ENCODE measurements at regions not wholly inside any gene's neighbourhood (a gene's known extent, or its start where the extent isn't known, plus 50 kb on each side); places are given as distances from the start of the nearest gene placed in this dataset.

DNA sequence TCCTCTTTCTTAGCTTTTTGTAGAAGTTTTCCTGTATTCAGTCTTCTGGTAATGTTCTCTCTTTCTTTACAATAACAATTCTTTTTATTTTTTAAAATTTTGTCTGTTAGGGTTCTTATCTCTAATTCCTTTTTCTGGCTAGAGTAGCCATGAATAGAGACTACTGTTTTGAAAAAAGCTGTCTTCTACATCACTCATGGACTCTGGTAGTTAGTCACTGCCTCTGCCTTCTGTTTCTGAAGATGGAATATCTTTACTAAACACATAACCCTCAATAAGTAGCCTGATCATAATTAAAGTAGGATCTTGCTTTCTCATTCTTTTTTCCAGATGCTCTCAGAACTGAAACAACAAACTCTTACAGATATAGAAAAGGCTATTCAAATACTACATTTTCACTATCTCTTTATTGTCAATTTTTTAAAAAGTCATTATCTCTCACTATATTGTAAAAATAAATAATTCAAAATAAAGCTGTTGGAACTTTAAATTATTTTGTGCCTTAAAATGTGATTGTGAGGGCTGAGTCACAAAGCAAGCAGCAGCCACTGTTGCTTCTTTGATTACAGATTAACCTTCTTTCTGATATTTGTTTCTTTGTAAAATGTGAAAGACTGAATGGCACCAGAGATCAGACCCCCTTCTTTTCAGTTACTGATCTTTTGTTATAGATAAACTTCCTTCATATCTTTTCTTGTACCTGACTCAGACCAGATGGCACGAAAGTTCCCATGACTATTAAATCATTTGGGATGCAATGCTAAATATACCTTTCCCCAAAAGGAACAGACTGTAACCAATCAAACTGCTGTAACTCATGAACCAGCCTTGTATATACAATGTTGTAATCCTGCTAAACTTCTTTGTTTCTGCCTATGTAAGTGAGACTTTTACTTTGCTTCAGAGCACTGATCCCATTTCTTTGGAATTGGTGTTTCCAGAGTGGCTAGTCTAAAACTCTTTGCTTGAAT, 1159.5 kb downstream of the IGSF11 start:
- no peak overlapping the region for H4K8ac ChIP-seq (ENCODE audit: low read length)

DNA sequence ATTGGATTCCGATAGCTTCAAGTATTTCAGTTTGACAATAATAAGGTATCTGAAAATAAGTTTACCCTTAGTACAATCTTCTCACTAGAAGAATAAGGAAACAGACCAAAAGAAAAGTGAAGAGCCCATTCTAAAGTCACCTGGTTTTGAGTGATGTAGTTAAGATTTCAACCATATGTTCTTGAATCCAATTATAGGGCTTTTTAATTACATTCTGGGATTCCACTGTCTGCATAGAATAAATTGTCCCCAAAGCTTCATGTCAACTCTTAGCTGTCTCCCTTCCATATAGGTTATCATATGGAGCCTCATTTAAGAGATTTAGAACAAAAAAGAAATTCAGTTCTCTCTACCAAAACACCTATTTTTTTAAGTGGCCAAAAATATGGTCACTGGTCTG, 1158.8 kb downstream of the IGSF11 start:
- no peak overlapping the region for H4K8ac ChIP-seq (ENCODE audit: low read length)
- H3K4me1 ChIP-seq (ENCODE audit: control insufficient read depth, insufficient read depth, low read depth, low read length): peaks cover 2% of the 10 kb centered on the region
- H3K4ac ChIP-seq (ENCODE audit: low read depth in 1 of 2, low read length in 2 of 2): no peak overlapping the region
- H3K36me3 ChIP-seq (ENCODE audit: control insufficient read depth in 1 of 2, insufficient read depth in 2 of 2, low read depth in 1 of 2, low read length in 2 of 2): no peaks in the 10 kb centered on the region
- no peak overlapping the region for H4K91ac ChIP-seq (ENCODE audit: low read length)
- no peak overlapping the region for H2AK5ac ChIP-seq (ENCODE audit: low read length, severe bottlenecking)
- peak overlapping the region; percentile 72 for H3K27ac ChIP-seq (ENCODE audit: low read length, poor library complexity, severe bottlenecking)
- WGBS: no CpG with 5 or more reads among the region's 1 CpG
- H3K18ac ChIP-seq (ENCODE audit: low read depth in 1 of 2, low read length in 2 of 2): no peak overlapping the region
- no peak overlapping the region for H2BK5ac ChIP-seq (ENCODE audit: low read depth, low read length, poor library complexity, severe bottlenecking)
- H2BK120ac ChIP-seq (ENCODE audit: low read depth, low read length): no peak overlapping the region
- H3K9me3 ChIP-seq (ENCODE audit: control insufficient read depth, low read length): no peaks in the 10 kb centered on the region
- H3K79me1 ChIP-seq (replicated peaks; ENCODE audit: low read length, poor library complexity, severe bottlenecking): no peaks in the 10 kb centered on the region
- H3K4me3 ChIP-seq (ENCODE audit: insufficient read depth in 1 of 2, low read depth in 1 of 2, low read length in 2 of 2): no peak overlapping the region
- no peak overlapping the region for H3K4me2 ChIP-seq (ENCODE audit: low read length, poor library complexity, severe bottlenecking)
- H2BK15ac ChIP-seq (ENCODE audit: low read depth, poor library complexity, severe bottlenecking): no peak overlapping the region
- no peak overlapping the region for H3K23ac ChIP-seq (ENCODE audit: low read length in 2 of 2)
- H3K9ac ChIP-seq (ENCODE audit: low read length): no peak overlapping the region
- H2AFZ ChIP-seq (ENCODE audit: low read depth, low read length): no peak overlapping the region
- DNase-seq: no peak
- H3K14ac ChIP-seq (ENCODE audit: low read length in 2 of 2): no peak overlapping the region
- no peak overlapping the region for H2BK12ac ChIP-seq (ENCODE audit: low read length in 2 of 2)
- peaks cover 0 to 3% of the 10 kb centered on the region in 2 experiments for H3K27me3 ChIP-seq (ENCODE audit: control insufficient read depth in 1 of 2, insufficient read depth in 1 of 2, low read length in 2 of 2)

More for the DNA sequence above, 1159.5 kb downstream of the IGSF11 start:
- H2AFZ ChIP-seq (ENCODE audit: low read depth, low read length): no peak overlapping the region
- H3K4me3 ChIP-seq (ENCODE audit: insufficient read depth in 1 of 2, low read depth in 1 of 2, low read length in 2 of 2): no peak overlapping the region
- H2BK120ac ChIP-seq (ENCODE audit: low read depth, low read length): no peak overlapping the region
- H3K79me1 ChIP-seq (replicated peaks; ENCODE audit: low read length, poor library complexity, severe bottlenecking): no peaks in the 10 kb centered on the region
- no peak overlapping the region for H2AK5ac ChIP-seq (ENCODE audit: low read length, severe bottlenecking)
- no peak overlapping the region for H2BK12ac ChIP-seq (ENCODE audit: low read length in 2 of 2)
- no peak overlapping the region for H3K18ac ChIP-seq (ENCODE audit: low read depth in 1 of 2, low read length in 2 of 2)
- peaks cover 2% of the 10 kb centered on the region for H3K4me1 ChIP-seq (ENCODE audit: control insufficient read depth, insufficient read depth, low read depth, low read length)
- no peak overlapping the region for H3K4ac ChIP-seq (ENCODE audit: low read depth in 1 of 2, low read length in 2 of 2)
- H3K14ac ChIP-seq (ENCODE audit: low read length in 2 of 2): no peak overlapping the region
- H3K23ac ChIP-seq (ENCODE audit: low read length in 2 of 2): no peak overlapping the region
- DNase-seq: no peak
- peaks cover 0 to 3% of the 10 kb centered on the region in 2 experiments for H3K27me3 ChIP-seq (ENCODE audit: control insufficient read depth in 1 of 2, insufficient read depth in 1 of 2, low read length in 2 of 2)
- WGBS: 85% methylated on average over 1 of the region's 1 CpG
- H3K9me3 ChIP-seq (ENCODE audit: control insufficient read depth, low read length): no peaks in the 10 kb centered on the region
- no peaks in the 10 kb centered on the region for H3K36me3 ChIP-seq (ENCODE audit: control insufficient read depth in 1 of 2, insufficient read depth in 2 of 2, low read depth in 1 of 2, low read length in 2 of 2)
- H3K4me2 ChIP-seq (ENCODE audit: low read length, poor library complexity, severe bottlenecking): no peak overlapping the region
- peak overlapping the region; percentile 86 for H3K27ac ChIP-seq (ENCODE audit: low read length, poor library complexity, severe bottlenecking)
- no peak overlapping the region for H2BK5ac ChIP-seq (ENCODE audit: low read depth, low read length, poor library complexity, severe bottlenecking)
- no peak overlapping the region for H4K91ac ChIP-seq (ENCODE audit: low read length)
- H2BK15ac ChIP-seq (ENCODE audit: low read depth, poor library complexity, severe bottlenecking): no peak overlapping the region
- no peak overlapping the region for H3K9ac ChIP-seq (ENCODE audit: low read length)

DNA sequence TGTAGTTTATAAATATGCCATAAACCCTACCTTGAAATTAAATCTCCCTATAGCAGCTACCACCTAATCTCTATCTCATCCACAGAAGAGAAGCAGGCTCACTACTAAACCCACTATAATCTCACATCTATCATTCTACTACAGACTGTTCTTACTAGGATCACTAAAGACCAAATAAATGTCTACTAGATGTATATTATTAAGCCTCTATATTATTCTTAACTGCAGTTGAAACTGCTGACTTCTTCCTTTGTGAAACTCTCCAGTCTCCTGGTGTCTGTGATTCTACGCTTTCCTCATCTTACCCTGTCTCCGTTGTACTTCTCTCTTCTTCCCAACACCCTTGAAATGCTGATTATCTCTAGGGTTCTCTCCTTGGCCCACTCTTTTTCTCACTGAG, 1154.0 kb downstream of the IGSF11 start:
- Histone ChIP-seq H3K4ac (ENCODE audit: low read depth in 1 of 2, low read length in 2 of 2) (no peak overlapping the region), H3K79me1 (replicated peaks; ENCODE audit: low read length, poor library complexity, severe bottlenecking) (no peaks in the 10 kb centered on the region), H3K4me3 (ENCODE audit: insufficient read depth in 1 of 2, low read depth in 1 of 2, low read length in 2 of 2) (no peak overlapping the region), H2AFZ (ENCODE audit: low read depth, low read length) (no peak overlapping the region), H3K27me3 (ENCODE audit: control insufficient read depth in 1 of 2, insufficient read depth in 1 of 2, low read length in 2 of 2) (peaks cover 0 to 3% of the 10 kb centered on the region in 2 experiments), H3K36me3 (ENCODE audit: control insufficient read depth in 1 of 2, insufficient read depth in 2 of 2, low read depth in 1 of 2, low read length in 2 of 2) (no peaks in the 10 kb centered on the region), H2BK12ac (ENCODE audit: low read length in 2 of 2) (no peak overlapping the region), H3K9me3 (ENCODE audit: control insufficient read depth, low read length) (no peaks in the 10 kb centered on the region), H3K9ac (ENCODE audit: low read length) (no peak overlapping the region), H3K4me1 (ENCODE audit: control insufficient read depth, insufficient read depth, low read depth, low read length) (no peaks in the 10 kb centered on the region), H2AK5ac (ENCODE audit: low read length, severe bottlenecking) (no peak overlapping the region), H4K8ac (ENCODE audit: low read length) (no peak overlapping the region), H3K18ac (ENCODE audit: low read depth in 1 of 2, low read length in 2 of 2) (no peak overlapping the region), H3K4me2 (ENCODE audit: low read length, poor library complexity, severe bottlenecking) (no peak overlapping the region), H2BK5ac (ENCODE audit: low read depth, low read length, poor library complexity, severe bottlenecking) (no peak overlapping the region), H3K14ac (ENCODE audit: low read length in 2 of 2) (no peak overlapping the region), H3K23ac (ENCODE audit: low read length in 2 of 2) (no peak overlapping the region), H3K27ac (ENCODE audit: low read length, poor library complexity, severe bottlenecking) (no peak overlapping the region), H4K91ac (ENCODE audit: low read length) (no peak overlapping the region), H2BK15ac (ENCODE audit: low read depth, poor library complexity, severe bottlenecking) (no peak overlapping the region), H2BK120ac (ENCODE audit: low read depth, low read length) (no peak overlapping the region)
- 78% methylated on average over 2 of the region's 2 CpGs for WGBS
- DNase-seq: no peak

DNA sequence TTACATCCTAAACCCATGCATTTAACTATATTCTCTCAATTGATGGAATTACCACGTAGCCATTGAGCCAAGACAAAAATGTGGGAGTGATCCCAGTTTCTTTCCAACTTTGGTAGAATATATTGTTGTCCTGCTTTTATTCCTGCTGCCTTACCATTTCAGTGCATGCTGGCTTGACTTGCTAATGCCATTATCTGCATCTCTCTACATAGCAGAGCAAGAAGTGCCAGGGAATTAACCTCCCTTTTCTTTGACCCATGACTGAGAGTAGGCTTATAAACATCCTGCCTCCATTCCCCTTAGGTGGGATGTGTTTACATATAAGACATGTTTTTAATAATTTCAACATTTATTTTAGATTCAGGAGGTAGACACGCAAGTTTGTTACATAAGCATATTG, 1153.4 kb downstream of the IGSF11 start:
- no peak overlapping the region for H3K4ac ChIP-seq (ENCODE audit: low read depth in 1 of 2, low read length in 2 of 2)
- WGBS: 80% methylated on average over 2 of the region's 2 CpGs
- no peak overlapping the region for H4K91ac ChIP-seq (ENCODE audit: low read length)
- H2BK120ac ChIP-seq (ENCODE audit: low read depth, low read length): no peak overlapping the region
- no peaks in the 10 kb centered on the region for H3K9me3 ChIP-seq (ENCODE audit: control insufficient read depth, low read length)
- H3K4me1 ChIP-seq (ENCODE audit: control insufficient read depth, insufficient read depth, low read depth, low read length): no peaks in the 10 kb centered on the region
- no peaks in the 10 kb centered on the region for H3K79me1 ChIP-seq (replicated peaks; ENCODE audit: low read length, poor library complexity, severe bottlenecking)
- DNase-seq: no peak
- H2BK12ac ChIP-seq (ENCODE audit: low read length in 2 of 2): no peak overlapping the region
- H2BK15ac ChIP-seq (ENCODE audit: low read depth, poor library complexity, severe bottlenecking): no peak overlapping the region
- no peak overlapping the region for H3K4me2 ChIP-seq (ENCODE audit: low read length, poor library complexity, severe bottlenecking)
- H2AFZ ChIP-seq (ENCODE audit: low read depth, low read length): no peak overlapping the region
- no peak overlapping the region for H3K23ac ChIP-seq (ENCODE audit: low read length in 2 of 2)
- no peak overlapping the region for H3K9ac ChIP-seq (ENCODE audit: low read length)
- no peak overlapping the region for H3K4me3 ChIP-seq (ENCODE audit: insufficient read depth in 1 of 2, low read depth in 1 of 2, low read length in 2 of 2)
- H4K8ac ChIP-seq (ENCODE audit: low read length): no peak overlapping the region
- H2BK5ac ChIP-seq (ENCODE audit: low read depth, low read length, poor library complexity, severe bottlenecking): no peak overlapping the region
- H3K27ac ChIP-seq (ENCODE audit: low read length, poor library complexity, severe bottlenecking): no peak overlapping the region
- H3K14ac ChIP-seq (ENCODE audit: low read length in 2 of 2): no peak overlapping the region
- H3K18ac ChIP-seq (ENCODE audit: low read depth in 1 of 2, low read length in 2 of 2): no peak overlapping the region
- H2AK5ac ChIP-seq (ENCODE audit: low read length, severe bottlenecking): no peak overlapping the region
- H3K36me3 ChIP-seq (ENCODE audit: control insufficient read depth in 1 of 2, insufficient read depth in 2 of 2, low read depth in 1 of 2, low read length in 2 of 2): no peaks in the 10 kb centered on the region
- H3K27me3 ChIP-seq (ENCODE audit: control insufficient read depth in 1 of 2, insufficient read depth in 1 of 2, low read length in 2 of 2): peaks cover 0 to 3% of the 10 kb centered on the region in 2 experiments

Data from mesenchymal stem cell (in vitro differentiated cells and primary cell).